Stomach (tissue), 8 donors: ENCODE measurements at regions not wholly inside any gene's neighbourhood (a gene's known extent, or its start where the extent isn't known, plus 50 kb on each side); places are given as distances from the start of the nearest gene placed in this dataset.

Experiments
- DNase-seq, 2 donors: peaks; one replicate each; pipeline versions ENCODE4 v3.0.0 to v3.0.0-alpha.2; 2013 to 2019
- H3K27ac ChIP-seq, 5 donors: fragments of 200-600 bp in 4 of 5; sonication (generic) in 4 of 5; one replicate each; pipeline ENCODE4 v1.5.1; 2013 to 2019; ENCODE audit warnings: mild to moderate bottlenecking in 1 of 5, moderate library complexity in 1 of 5
- H3K27me3 ChIP-seq, 3 donors: fragments of 200-600 bp; sonication (generic); one replicate each; pipeline ENCODE4 v1.5.1; 2017 to 2019; ENCODE audit warnings: mixed run types in 1 of 3
- H3K36me3 ChIP-seq, 4 donors: fragments of 200-600 bp; sonication (generic); 1 replicate in 3 of 4; 2 replicates in 1 of 4; pipeline ENCODE4 v1.5.1; 2016 to 2019
- H3K4me1 ChIP-seq, 4 donors: fragments of 200-600 bp; sonication (generic); one replicate each; pipeline ENCODE4 v1.5.1; 2016 to 2019
- H3K4me3 ChIP-seq, 4 donors: fragments of 200-600 bp; sonication (generic) in 3 of 4; one replicate each; pipeline ENCODE4 v1.5.1; 2016 to 2019; ENCODE audit warnings: mild to moderate bottlenecking in 1 of 4
- H3K9me3 ChIP-seq, 4 donors: fragments of 200-600 bp; sonication (generic); one replicate each; pipeline ENCODE4 v1.5.1; 2016 to 2019
- EP300 ChIP-seq: sonication (generic); formaldehyde crosslinking; IDR thresholded peaks from one replicate; pipeline ENCODE4 v1.6.1; 2017; ENCODE audit warnings: antibody characterized with exemption
- POLR2A ChIP-seq, 4 donors: fragments of 450-650 bp; IDR thresholded peaks; one replicate each; pipeline ENCODE4 v1.6.1; 2016; ENCODE audit warnings: antibody characterized with exemption in 4 of 4, control low read depth in 2 of 4, mild to moderate bottlenecking in 1 of 4, moderate library complexity in 1 of 4
- POLR2AphosphoS5 ChIP-seq, 3 donors: sonication (generic); formaldehyde crosslinking; IDR thresholded peaks; one replicate each; pipeline ENCODE4 v1.6.1; 2016; ENCODE audit warnings: antibody characterized with exemption in 3 of 3
- WGBS, 5 donors: extraction: QIAGEN DNeasy Blood & Tissue Kit in 3 of 5; methylation state at CpG; one replicate each; pipeline versions ENCODE4 v1.1.5 to v1.1.7; 2013 to 2018; 5-methylcytosine and 5-hydroxymethylcytosine counted together
- intact Hi-C: fragments of 100-400 bp; cut with DNase I; formaldehyde crosslinking; loops from one replicate; pipeline ENCODE4 v1.15.1; 2023; ENCODE audit warnings: low total_unique reads
- TF ChIP-seq, protein P1 (sequence below), 7 experiments: fragments of 450-650 bp in 4 of 7; fragments of 200-600 bp in 3 of 7; sonication (generic) in 3 of 7; IDR thresholded peaks; one replicate each; pipeline ENCODE4 v1.5.1; 2016 to 2019; ENCODE audit warnings: antibody characterized with exemption in 7 of 7, control low read depth in 2 of 7, mild to moderate bottlenecking in 1 of 7
- donor health status: healthy with polysubstance abuse.
- donor health status: Bipolar disorder and iron deficiency.
- donor health status: healthy.

- WGBS, 5 donors: 90 to 95% (median 91%) methylated on average over 6 of the region's 6 CpGs
- Histone ChIP-seq H3K4me3 (no peak overlapping the region), H3K36me3 (no peaks in the 10 kb centered on the region), H3K4me1 (peaks cover 0 to 7% (median 2%) of the 10 kb centered on the region in 4 donors), H3K27me3 (no peaks in the 10 kb centered on the region), H3K27ac (no peak overlapping the region), H3K9me3 (no peaks in the 10 kb centered on the region)
- no peak for DNase-seq
- intact Hi-C loops: no loop called here
- TF ChIP-seq EP300 (no peak), POLR2A (IDR thresholded peaks at IDR 0.05) (no peak), POLR2AphosphoS5 (IDR thresholded peaks at IDR 0.05) (no peak)
- TF ChIP-seq, protein P1, sequence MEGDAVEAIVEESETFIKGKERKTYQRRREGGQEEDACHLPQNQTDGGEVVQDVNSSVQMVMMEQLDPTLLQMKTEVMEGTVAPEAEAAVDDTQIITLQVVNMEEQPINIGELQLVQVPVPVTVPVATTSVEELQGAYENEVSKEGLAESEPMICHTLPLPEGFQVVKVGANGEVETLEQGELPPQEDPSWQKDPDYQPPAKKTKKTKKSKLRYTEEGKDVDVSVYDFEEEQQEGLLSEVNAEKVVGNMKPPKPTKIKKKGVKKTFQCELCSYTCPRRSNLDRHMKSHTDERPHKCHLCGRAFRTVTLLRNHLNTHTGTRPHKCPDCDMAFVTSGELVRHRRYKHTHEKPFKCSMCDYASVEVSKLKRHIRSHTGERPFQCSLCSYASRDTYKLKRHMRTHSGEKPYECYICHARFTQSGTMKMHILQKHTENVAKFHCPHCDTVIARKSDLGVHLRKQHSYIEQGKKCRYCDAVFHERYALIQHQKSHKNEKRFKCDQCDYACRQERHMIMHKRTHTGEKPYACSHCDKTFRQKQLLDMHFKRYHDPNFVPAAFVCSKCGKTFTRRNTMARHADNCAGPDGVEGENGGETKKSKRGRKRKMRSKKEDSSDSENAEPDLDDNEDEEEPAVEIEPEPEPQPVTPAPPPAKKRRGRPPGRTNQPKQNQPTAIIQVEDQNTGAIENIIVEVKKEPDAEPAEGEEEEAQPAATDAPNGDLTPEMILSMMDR (IDR thresholded peaks at IDR 0.05): no peak
Measured at GRCh38 chr4:14716691-14717090, 285.6 kb upstream of the CPEB2 start.

- Histone ChIP-seq H3K9me3 (no peaks in the 10 kb centered on the region), H3K27me3 (no peaks in the 10 kb centered on the region), H3K27ac (peak overlapping the region in 3 of 5 donors; percentile 19 to 32 (median 22)), H3K36me3 (no peaks in the 10 kb centered on the region), H3K4me3 (no peak overlapping the region), H3K4me1 (peaks cover 0 to 7% (median 2%) of the 10 kb centered on the region in 4 donors)
- peak; percentile 16 to 62 for DNase-seq
- peak in 1 of 3 donors; percentile 68 for TF ChIP-seq POLR2AphosphoS5 (IDR thresholded peaks at IDR 0.05)
- TF ChIP-seq, protein P1 (IDR thresholded peaks at IDR 0.05): no peak
- 21 to 36% (median 29%) methylated on average over 3 of the region's 3 CpGs for WGBS, 5 donors
- intact Hi-C loops: no loop called here
Measured at GRCh38 chr4:14719053-14719452, 283.2 kb upstream of the CPEB2 start.

DNA sequence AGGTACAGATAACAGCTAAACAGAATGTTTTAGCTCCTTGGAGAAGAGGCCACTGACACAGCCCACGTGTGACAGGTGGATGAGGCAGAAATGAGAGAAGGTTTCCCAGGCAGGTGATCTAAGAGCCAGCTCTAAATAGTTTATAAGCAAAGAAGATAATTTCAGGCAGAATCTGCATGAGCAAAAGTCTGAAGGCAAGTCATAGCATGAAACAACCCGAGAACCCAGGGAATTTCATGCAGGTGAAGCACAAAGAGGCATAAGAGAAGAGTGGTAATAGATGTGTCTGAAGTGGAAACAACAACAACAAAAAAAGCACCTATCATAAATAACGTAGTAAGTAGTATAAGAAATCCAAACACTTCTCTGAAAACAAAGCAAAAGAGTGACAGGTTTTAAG is 275.8 kb upstream of the CPEB2 start:
- no peaks in the 10 kb centered on the region for H3K36me3 ChIP-seq
- peak overlapping the region in 2 of 5 donors; percentile 22 to 52 for H3K27ac ChIP-seq
- peaks cover 0 to 12% (median 0%) of the 10 kb centered on the region in 4 donors for H3K4me1 ChIP-seq
- WGBS, 5 donors: 56 to 65% (median 60%) methylated on average over 3 of the region's 3 CpGs
- H3K27me3 ChIP-seq: no peaks in the 10 kb centered on the region
- no peaks in the 10 kb centered on the region for H3K9me3 ChIP-seq
- TF ChIP-seq, protein P1 (IDR thresholded peaks at IDR 0.05): no peak
- TF ChIP-seq EP300 (no peak), POLR2A (IDR thresholded peaks at IDR 0.05) (no peak), POLR2AphosphoS5 (IDR thresholded peaks at IDR 0.05) (no peak)
- no peak for DNase-seq
- no peak overlapping the region for H3K4me3 ChIP-seq
- intact Hi-C loops: no loop called here

GRCh38 chr4:14726877-14727361 is 275.4 kb upstream of the CPEB2 start:
- 32 to 50% (median 38%) methylated on average over 4 of the region's 4 CpGs for WGBS, 5 donors
- intact Hi-C loops: no loop called here
- Histone ChIP-seq H3K27me3 (no peaks in the 10 kb centered on the region), H3K4me1 (peaks cover 0 to 12% (median 0%) of the 10 kb centered on the region in 4 donors), H3K4me3 (no peak overlapping the region), H3K9me3 (no peaks in the 10 kb centered on the region), H3K36me3 (no peaks in the 10 kb centered on the region), H3K27ac (peak overlapping the region in 2 of 5 donors; percentile 22 to 52)
- TF ChIP-seq, protein P1 (IDR thresholded peaks at IDR 0.05): no peak
- DNase-seq: peak; percentile 9 to 59
